ENCODE measurements at regions not wholly inside any gene's neighbourhood (a gene's known extent, or its start where the extent isn't known, plus 50 kb on each side); places are given as distances from the start of the nearest gene placed in this dataset.

- no peak for ATAC-seq
- TF ChIP-seq POLR2AphosphoS5 (IDR thresholded peaks at IDR 0.05; ENCODE audit: low read depth), result no peak
- no peak for TF ChIP-seq CTCF (conservative IDR thresholded peaks at IDR 0.05; ENCODE audit: low read depth in 2 of 2)
- TF ChIP-seq CREB1 (CRISPR knock-in tag; IDR thresholded peaks at IDR 0.05; ENCODE audit: low read depth), result no peak
- no peak for TF ChIP-seq ZNF462 (CRISPR knock-in tag; IDR thresholded peaks at IDR 0.05)
- TF ChIP-seq ZNF114 (CRISPR knock-in tag; IDR thresholded peaks at IDR 0.05), result no peak
- no peak for TF ChIP-seq ZNF331 (CRISPR knock-in tag; IDR thresholded peaks at IDR 0.05; ENCODE audit: low read depth)
- H3K9me2 ChIP-seq (ENCODE audit: insufficient read depth), result no peaks in the 10 kb centered on the region
- no peaks in the 10 kb centered on the region for H3K79me2 ChIP-seq (replicated peaks; ENCODE audit: insufficient read depth)
- Mint-ChIP-seq H3K27ac (no peak overlapping the region), H3K9me3 (no peaks in the 10 kb centered on the region), H3K4me1 (peaks cover 12% of the 10 kb centered on the region), H3K4me3 (no peak overlapping the region), H3K27me3 (ENCODE audit: insufficient read depth, low read depth, poor library complexity) (no peaks in the 10 kb centered on the region), H3K36me3 (ENCODE audit: low read depth) (no peaks in the 10 kb centered on the region)
- H3K27ac ChIP-seq (ENCODE audit: low read depth), result no peak overlapping the region
- no peaks in the 10 kb centered on the region for H4K20me1 ChIP-seq (replicated peaks; ENCODE audit: insufficient read depth)
- H2AFZ ChIP-seq, result no peak overlapping the region
- no peaks in the 10 kb centered on the region for H3F3A ChIP-seq (replicated peaks; ENCODE audit: low read depth)
- no peak for DNase-seq (ENCODE audit: low spot score)
- H3K36me3 ChIP-seq (ENCODE audit: insufficient read depth), result no peaks in the 10 kb centered on the region
- H3K27me3 ChIP-seq (ENCODE audit: insufficient read depth), result no peaks in the 10 kb centered on the region
- no peak overlapping the region for H3K4me3 ChIP-seq
- no peak overlapping the region for H3K4me2 ChIP-seq
- H3K4me1 ChIP-seq (ENCODE audit: insufficient read depth), result no peaks in the 10 kb centered on the region
Measured at GRCh38 chr3:144031938-144032337, 60.3 kb downstream of the DIPK2A start.
